ENCODE measurements at regions not wholly inside any gene's neighbourhood (a gene's known extent, or its start where the extent isn't known, plus 50 kb on each side); places are given as distances from the start of the nearest gene placed in this dataset.

DNA sequence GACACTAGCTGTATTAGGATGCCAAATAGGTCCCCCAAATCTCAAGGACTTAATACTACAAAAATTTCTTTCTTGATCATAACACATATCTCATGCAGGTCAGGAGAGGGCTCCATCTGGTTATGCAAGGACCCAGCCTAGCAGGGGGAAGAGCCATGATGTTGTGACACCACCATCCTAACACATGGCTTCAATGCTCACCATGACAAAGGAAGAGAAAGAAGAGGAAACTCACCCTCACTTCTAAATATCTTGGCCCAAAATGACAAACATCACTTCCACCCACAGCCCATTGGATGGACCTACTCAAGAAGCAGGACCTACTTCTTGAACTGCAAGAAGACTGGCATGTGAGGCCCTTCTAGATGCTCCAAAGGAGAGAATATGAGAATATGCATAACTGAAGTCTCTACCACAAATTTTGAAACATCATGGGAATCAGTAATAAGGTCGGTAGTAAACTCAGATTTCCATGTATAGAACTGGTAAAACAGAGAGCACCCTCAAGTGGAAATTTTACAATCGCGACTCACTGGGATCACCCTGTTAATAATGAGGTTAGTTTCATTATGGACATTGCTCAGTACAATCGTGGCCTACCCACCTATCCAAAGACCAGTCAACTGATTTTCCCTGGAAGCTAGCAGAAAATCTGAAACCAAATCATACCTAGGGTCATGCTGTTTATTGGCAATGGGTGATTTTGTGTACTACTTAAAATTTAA is 308.2 kb downstream of the ACTL7B start:
- DNase-seq (ENCODE audit: low spot score) = no peak
- no peak overlapping the region for H3K27ac ChIP-seq (ENCODE audit: low read depth in 1 of 2, low read length in 2 of 2)
- no peak overlapping the region for H3K4me3 ChIP-seq (ENCODE audit: low read depth in 1 of 3, low read length in 3 of 3)
- TF ChIP-seq, protein P1, sequence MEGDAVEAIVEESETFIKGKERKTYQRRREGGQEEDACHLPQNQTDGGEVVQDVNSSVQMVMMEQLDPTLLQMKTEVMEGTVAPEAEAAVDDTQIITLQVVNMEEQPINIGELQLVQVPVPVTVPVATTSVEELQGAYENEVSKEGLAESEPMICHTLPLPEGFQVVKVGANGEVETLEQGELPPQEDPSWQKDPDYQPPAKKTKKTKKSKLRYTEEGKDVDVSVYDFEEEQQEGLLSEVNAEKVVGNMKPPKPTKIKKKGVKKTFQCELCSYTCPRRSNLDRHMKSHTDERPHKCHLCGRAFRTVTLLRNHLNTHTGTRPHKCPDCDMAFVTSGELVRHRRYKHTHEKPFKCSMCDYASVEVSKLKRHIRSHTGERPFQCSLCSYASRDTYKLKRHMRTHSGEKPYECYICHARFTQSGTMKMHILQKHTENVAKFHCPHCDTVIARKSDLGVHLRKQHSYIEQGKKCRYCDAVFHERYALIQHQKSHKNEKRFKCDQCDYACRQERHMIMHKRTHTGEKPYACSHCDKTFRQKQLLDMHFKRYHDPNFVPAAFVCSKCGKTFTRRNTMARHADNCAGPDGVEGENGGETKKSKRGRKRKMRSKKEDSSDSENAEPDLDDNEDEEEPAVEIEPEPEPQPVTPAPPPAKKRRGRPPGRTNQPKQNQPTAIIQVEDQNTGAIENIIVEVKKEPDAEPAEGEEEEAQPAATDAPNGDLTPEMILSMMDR (IDR thresholded peaks at IDR 0.05; ENCODE audit: low read depth, low read length, missing input control) = no peak
- no peak for TF ChIP-seq HNF4A (conservative IDR thresholded peaks at IDR 0.05)
- no peak for TF ChIP-seq YY1 (IDR thresholded peaks at IDR 0.05)
- no peak for TF ChIP-seq EGR1 (IDR thresholded peaks at IDR 0.05; ENCODE audit: low read depth in 2 of 2)
- no peak for TF ChIP-seq GABPA (IDR thresholded peaks at IDR 0.05 in 1 of 2, conservative IDR thresholded peaks at IDR 0.05 in 1 of 2)
- no peak for TF ChIP-seq RAD21 (IDR thresholded peaks at IDR 0.05)
- TF ChIP-seq FOXA1 (IDR thresholded peaks at IDR 0.05) = no peak
- TF ChIP-seq JUND (IDR thresholded peaks at IDR 0.05) = no peak
- TF ChIP-seq, protein P2, sequence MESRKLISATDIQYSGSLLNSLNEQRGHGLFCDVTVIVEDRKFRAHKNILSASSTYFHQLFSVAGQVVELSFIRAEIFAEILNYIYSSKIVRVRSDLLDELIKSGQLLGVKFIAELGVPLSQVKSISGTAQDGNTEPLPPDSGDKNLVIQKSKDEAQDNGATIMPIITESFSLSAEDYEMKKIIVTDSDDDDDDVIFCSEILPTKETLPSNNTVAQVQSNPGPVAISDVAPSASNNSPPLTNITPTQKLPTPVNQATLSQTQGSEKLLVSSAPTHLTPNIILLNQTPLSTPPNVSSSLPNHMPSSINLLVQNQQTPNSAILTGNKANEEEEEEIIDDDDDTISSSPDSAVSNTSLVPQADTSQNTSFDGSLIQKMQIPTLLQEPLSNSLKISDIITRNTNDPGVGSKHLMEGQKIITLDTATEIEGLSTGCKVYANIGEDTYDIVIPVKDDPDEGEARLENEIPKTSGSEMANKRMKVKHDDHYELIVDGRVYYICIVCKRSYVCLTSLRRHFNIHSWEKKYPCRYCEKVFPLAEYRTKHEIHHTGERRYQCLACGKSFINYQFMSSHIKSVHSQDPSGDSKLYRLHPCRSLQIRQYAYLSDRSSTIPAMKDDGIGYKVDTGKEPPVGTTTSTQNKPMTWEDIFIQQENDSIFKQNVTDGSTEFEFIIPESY (IDR thresholded peaks at IDR 0.05) = no peak
- TF ChIP-seq, protein P3, sequence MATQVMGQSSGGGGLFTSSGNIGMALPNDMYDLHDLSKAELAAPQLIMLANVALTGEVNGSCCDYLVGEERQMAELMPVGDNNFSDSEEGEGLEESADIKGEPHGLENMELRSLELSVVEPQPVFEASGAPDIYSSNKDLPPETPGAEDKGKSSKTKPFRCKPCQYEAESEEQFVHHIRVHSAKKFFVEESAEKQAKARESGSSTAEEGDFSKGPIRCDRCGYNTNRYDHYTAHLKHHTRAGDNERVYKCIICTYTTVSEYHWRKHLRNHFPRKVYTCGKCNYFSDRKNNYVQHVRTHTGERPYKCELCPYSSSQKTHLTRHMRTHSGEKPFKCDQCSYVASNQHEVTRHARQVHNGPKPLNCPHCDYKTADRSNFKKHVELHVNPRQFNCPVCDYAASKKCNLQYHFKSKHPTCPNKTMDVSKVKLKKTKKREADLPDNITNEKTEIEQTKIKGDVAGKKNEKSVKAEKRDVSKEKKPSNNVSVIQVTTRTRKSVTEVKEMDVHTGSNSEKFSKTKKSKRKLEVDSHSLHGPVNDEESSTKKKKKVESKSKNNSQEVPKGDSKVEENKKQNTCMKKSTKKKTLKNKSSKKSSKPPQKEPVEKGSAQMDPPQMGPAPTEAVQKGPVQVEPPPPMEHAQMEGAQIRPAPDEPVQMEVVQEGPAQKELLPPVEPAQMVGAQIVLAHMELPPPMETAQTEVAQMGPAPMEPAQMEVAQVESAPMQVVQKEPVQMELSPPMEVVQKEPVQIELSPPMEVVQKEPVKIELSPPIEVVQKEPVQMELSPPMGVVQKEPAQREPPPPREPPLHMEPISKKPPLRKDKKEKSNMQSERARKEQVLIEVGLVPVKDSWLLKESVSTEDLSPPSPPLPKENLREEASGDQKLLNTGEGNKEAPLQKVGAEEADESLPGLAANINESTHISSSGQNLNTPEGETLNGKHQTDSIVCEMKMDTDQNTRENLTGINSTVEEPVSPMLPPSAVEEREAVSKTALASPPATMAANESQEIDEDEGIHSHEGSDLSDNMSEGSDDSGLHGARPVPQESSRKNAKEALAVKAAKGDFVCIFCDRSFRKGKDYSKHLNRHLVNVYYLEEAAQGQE (IDR thresholded peaks at IDR 0.05) = no peak
- TF ChIP-seq, protein P4, sequence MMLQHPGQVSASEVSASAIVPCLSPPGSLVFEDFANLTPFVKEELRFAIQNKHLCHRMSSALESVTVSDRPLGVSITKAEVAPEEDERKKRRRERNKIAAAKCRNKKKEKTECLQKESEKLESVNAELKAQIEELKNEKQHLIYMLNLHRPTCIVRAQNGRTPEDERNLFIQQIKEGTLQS (IDR thresholded peaks at IDR 0.05) = no peak
- TF ChIP-seq, protein P5, sequence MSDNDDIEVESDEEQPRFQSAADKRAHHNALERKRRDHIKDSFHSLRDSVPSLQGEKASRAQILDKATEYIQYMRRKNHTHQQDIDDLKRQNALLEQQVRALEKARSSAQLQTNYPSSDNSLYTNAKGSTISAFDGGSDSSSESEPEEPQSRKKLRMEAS (IDR thresholded peaks at IDR 0.05) = no peak
- TF ChIP-seq HNF4G (IDR thresholded peaks at IDR 0.05) = no peak
- TF ChIP-seq SP1 (IDR thresholded peaks at IDR 0.05) = no peak
- no peak for TF ChIP-seq FOXA2 (IDR thresholded peaks at IDR 0.05)
- no peak for TF ChIP-seq NR2F2 (IDR thresholded peaks at IDR 0.05)
- no peak for TF ChIP-seq TAF1 (conservative IDR thresholded peaks at IDR 0.05)
- no peak for TF ChIP-seq RXRA (IDR thresholded peaks at IDR 0.05)
- no peaks in the 10 kb centered on the region for H3K27me3 ChIP-seq (ENCODE audit: control insufficient read depth in 4 of 4, insufficient read depth in 4 of 4, low read length in 3 of 4)
- H3K9me3 ChIP-seq (ENCODE audit: control insufficient read depth in 4 of 4, low read length in 3 of 4) = no peaks in the 10 kb centered on the region
- no peaks in the 10 kb centered on the region for H3K36me3 ChIP-seq (ENCODE audit: control insufficient read depth in 4 of 4, insufficient read depth in 3 of 4, low read depth in 1 of 4, low read length in 3 of 4)
- 85% methylated on average over 4 of the region's 4 CpGs for WGBS
- no peak overlapping the region for H3K9ac ChIP-seq (ENCODE audit: low read depth in 1 of 2, low read length in 2 of 2)
- H3K4me1 ChIP-seq (ENCODE audit: control insufficient read depth in 4 of 4, insufficient read depth in 4 of 4, low read length in 3 of 4) = no peaks in the 10 kb centered on the region
